GM21529 (cell line): ENCODE measurements at regions not wholly inside any gene's neighbourhood (a gene's known extent, or its start where the extent isn't known, plus 50 kb on each side); places are given as distances from the start of the nearest gene placed in this dataset.
"Not testable (repeated sequence)": the region's sequence is repeated elsewhere in the genome, so short reads cannot be mapped to it uniquely, and the experiment has no call there.

ENCODE experiments used
- ATAC-seq: cut with Tn5 transposase; IDR thresholded peaks from one replicate; pipeline ENCODE4 v1.9.1; 2021; ENCODE audit not compliant: unreplicated experiment

- no peak for ATAC-seq
Measured at GRCh38 chr5:29037716-29038115, 1999.3 kb upstream of the CDH9 start.

GRCh38 chr5:29024052-29024451, 1985.7 kb upstream of the CDH9 start:
- no peak for ATAC-seq

GRCh38 chr5:29023541-29023940, 1985.2 kb upstream of the CDH9 start:
- no peak for ATAC-seq

DNA sequence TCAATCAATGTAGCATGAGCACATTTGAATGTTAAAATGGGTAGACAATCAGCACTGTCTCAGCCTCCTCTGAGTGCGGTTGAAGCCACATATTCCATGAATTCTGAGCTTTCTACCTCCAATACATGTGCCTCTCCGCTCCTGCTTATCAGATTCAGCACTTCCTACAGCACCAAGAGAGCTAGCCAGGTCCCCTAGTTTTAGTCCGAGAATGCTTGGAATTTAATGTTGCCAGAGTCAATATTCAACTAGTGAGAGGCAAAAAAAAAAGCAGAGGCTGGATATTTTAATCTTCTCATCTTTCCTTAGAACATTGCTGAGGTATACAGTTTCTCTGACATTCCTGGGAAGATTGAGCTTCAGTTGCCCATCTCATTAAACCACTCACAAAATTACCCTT, 1979.1 kb upstream of the CDH9 start:
- no peak for ATAC-seq

GRCh38 chr5:29016067-29016466, 1977.7 kb upstream of the CDH9 start:
- no peak for ATAC-seq

GRCh38 chr5:29015523-29015922, 1977.1 kb upstream of the CDH9 start:
- ATAC-seq = no peak

- ATAC-seq = no peak
Measured at GRCh38 chr5:29005386-29005785, 1967.0 kb upstream of the CDH9 start.

GRCh38 chr5:29002481-29002880, 1964.1 kb upstream of the CDH9 start:
- no peak for ATAC-seq

DNA sequence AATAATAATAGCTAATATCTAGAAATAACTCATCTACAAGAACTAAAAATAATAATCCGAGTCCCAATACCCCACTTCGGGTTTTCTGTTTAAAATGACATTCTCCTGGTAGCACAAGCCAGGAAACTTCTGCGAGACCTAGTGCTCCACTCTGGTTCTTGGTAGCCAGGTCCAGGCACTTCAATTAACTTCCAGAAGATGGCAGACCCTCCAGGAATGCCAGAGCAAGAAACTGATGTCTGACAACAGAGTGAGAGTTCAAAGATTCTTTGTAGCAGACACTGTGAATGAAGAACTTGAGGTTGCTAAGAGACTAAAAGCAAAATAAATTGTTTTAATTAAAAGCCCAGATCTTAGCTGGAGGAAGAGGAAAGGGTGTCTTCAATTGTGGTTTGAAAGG, 1963.3 kb upstream of the CDH9 start:
- no peak for ATAC-seq

DNA sequence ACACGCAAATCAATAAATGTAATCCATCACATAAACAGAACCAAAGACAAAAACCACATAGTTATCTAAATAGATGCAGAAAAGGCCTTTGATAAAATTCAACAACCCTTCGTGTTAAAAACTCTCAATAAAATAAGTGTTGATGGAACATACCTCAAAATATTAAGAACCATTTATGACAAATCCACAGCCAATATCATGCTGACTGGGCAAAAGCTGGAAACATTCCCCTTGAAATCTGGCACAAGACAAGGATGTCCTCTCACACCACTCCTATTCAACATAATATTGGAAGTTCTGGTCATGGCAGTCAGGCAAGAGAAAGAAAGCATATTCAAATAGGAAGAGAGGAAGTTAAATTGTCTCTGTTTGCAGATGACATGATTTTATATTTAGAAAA, 1946.3 kb upstream of the CDH9 start:
- ATAC-seq = no peak

DNA sequence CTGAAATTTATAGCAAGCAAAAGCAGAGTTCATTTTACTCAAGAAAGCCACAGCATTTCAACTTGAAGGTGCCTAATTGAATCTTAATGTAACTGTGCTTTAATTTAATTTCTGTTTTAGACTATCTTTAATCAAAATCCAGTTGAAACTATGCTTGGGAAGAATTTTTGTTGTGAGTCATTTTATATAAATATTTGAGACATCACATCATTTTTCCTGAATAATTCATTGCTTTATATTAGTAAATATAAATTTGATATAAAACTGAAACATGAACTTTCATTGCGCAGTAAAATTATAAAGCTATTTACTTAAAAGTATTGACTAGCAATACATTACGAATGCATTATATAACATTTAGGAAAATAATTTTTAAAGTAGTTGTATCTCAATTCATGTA, 1937.1 kb upstream of the CDH9 start:
- no peak for ATAC-seq

DNA sequence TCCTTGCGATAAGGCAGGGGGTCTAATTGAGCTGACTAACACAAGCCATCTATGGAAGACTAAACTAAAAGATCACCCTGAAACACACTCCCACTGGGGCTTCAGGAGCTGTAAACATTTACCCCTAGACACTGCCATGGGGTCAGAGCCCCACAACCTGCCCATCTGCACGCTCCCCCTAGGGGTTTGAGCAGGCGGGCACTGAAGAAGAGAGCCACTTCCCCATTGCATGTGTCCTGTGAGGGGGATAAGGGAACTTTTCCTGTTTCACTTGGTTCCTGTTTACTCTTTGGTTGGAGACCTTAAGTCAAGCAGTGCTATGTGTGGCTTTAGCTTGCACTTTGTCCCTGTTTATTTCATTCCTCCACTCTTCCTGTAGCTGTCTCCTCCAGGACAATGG, 1929.5 kb upstream of the CDH9 start:
- ATAC-seq = no peak

DNA sequence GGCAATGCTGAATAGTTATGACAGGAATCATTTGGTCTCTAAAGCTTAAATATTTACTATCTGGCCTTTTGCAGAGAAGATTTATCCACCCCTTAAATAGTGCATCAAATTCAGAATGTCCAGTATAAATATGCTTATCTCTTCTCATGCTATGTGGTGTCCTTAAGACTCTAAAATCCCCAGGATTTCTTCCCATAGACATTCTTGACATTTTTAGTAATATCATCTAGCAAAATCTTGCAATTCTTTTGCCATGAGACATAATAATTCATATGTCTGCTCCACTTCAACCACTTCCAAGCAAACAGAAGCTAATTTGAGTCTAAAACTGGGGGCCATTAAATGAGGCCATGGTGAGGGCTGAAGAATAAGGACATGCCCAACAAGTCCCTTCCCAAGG, 1923.4 kb upstream of the CDH9 start:
- ATAC-seq = no peak

- ATAC-seq = no peak
Measured at GRCh38 chr5:28958581-28958980, 1920.2 kb upstream of the CDH9 start.

DNA sequence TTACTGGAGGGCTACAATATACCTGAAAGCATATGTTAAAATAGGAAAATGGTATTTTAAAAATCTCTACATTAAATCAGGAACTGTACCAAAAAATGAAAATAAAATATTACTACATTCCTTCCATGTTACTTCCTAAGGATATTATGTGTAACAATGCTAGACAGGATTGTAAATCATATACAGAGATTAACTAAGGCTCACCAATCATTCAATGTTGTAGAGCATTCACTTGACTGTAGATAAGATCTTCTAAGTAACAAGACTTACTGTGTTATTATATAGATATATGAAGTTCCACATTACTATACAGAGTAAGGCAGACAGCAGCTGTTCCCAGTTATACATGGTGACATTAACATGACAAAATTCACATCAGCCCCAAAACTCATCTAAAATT, 1919.1 kb upstream of the CDH9 start:
- no peak for ATAC-seq

DNA sequence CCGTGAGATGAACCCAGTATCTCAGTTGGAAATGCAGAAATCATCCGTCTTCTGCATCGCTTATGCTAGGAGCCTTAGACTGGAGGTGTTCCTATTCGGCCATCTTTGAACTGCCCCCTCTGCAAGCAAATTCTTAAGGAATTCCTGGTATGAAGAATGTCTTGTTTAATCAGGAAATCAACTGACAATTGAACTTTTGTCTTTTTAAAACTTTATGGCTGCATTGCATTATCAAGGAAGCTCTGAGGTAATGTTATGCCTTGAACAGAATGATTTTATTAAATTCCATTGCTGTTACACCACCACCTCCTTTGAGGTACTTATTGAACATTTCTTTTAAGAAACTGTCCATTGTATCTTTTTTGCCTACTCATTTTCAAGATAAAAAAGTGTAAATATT, 1915.7 kb upstream of the CDH9 start:
- ATAC-seq = no peak

GRCh38 chr5:28947865-28948264, 1909.5 kb upstream of the CDH9 start:
- no peak for ATAC-seq

GRCh38 chr5:28945859-28946258, 1907.5 kb upstream of the CDH9 start:
- no peak for ATAC-seq

GRCh38 chr5:28929366-28929765, 1891.0 kb upstream of the CDH9 start:
- not testable (repeated sequence) for ATAC-seq

DNA sequence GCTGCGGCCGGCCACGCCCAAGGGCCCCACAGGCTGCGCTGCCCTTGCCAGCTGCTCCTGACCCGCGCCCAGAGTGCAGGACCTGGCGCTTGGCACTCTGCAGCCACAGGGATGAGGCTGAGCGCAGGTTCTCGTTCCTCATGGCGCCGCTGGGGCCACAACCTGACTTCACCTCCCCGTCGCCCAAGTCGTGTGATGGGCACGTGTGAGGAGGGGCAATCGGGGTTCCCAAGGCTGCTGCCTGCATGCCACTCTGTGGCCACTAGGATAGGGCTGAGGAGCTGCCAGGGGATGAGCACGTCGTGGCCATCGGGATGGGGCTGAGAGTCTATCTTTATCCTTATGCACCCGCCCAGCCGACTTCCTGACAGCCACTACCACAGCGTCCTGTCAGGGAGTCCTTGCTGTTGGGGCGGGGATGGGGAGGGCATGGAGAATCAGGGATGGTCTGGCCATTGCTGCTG, 1890.0 kb upstream of the CDH9 start:
- ATAC-seq = not testable (repeated sequence)

- ATAC-seq = no peak
Measured at GRCh38 chr5:28927559-28928326, 1889.4 kb upstream of the CDH9 start.

DNA sequence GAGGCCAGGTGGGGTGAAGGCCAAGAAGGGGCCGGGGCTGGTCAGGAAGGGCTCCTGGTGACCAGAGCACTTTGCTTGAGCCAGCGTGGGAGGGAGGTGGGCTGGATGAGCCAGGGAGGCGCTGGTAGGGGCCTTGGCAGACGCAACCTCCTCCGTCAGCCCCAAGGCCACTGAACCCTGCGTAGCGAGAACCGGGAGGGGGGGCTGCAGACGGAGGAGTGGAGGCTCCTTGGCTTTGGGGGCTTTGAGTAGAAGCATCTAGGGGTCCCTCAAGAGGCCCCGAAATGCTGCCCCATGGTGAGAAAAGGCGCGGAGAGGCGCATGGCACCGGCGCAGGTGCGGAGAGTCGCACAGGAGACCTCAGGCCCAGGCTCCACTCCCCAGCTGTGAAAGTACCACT, 1888.0 kb upstream of the CDH9 start:
- no peak for ATAC-seq

DNA sequence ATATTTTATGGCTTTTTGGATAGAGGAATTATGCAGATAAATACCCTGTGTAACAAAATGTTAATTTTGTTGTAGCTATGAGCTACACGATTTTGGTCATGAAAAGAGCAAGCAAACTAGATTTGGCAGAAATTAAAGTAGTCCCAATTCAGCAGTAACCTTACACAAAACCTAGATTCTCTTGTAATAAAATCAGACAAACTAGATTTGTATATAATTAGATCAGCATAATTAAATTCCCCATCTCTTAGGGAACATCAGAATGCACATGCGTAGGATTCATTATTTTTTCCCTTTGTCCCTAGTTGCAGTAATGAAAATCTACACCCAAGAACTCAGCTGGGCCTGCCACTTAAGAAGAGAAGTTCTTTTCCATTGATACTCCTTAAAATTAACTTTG, 1879.2 kb upstream of the CDH9 start:
- ATAC-seq = no peak
